A549 (cell line): ENCODE measurements at regions not wholly inside any gene's neighbourhood (a gene's known extent, or its start where the extent isn't known, plus 50 kb on each side); places are given as distances from the start of the nearest gene placed in this dataset.

Experiments used
- CTCF ChIP-seq: fragments of >200 bp; sonication (Bioruptor Twin); formaldehyde crosslinking; IDR thresholded peaks from 3 replicates; pipeline ENCODE4 v1.5.1; 2016
- EP300 ChIP-seq, 2 experiments: fragments of >200 bp; sonication (Bioruptor Twin); formaldehyde crosslinking; IDR thresholded peaks; 2 replicates in 1 of 2; 3 replicates in 1 of 2; pipeline ENCODE4 v1.6.1; 2016 to 2017
- HOXB13 ChIP-seq: fragments of 250-450 bp; sonication (Bioruptor Pico); IDR thresholded peaks from 2 replicates; pipeline ENCODE4 v1.5.0; 2020; ENCODE audit warnings: low read depth, mild to moderate bottlenecking, moderate library complexity
- POLR2A ChIP-seq: IDR thresholded peaks from 2 replicates; pipeline ENCODE4 v1.6.1; 2012; ENCODE audit warnings: mild to moderate bottlenecking, low read length
- RARB ChIP-seq: fragments of 250-450 bp; sonication (Bioruptor Pico); IDR thresholded peaks from 2 replicates; pipeline ENCODE4 v1.8.0; 2021; ENCODE audit warnings: mild to moderate bottlenecking, moderate library complexity
- TP53 ChIP-seq: fragments of 250-450 bp; sonication (Bioruptor Pico); IDR thresholded peaks from 2 replicates; pipeline ENCODE4 v1.5.0; 2021; ENCODE audit warnings: mild to moderate bottlenecking, moderate library complexity
- USF2 ChIP-seq: fragments of 450-650 bp; IDR thresholded peaks from 2 replicates; pipeline ENCODE4 v1.6.1; 2014; ENCODE audit warnings: antibody characterized with exemption

GRCh38 chr3:168645180-168645579 is 549.5 kb upstream of the GOLIM4 start:
- no peak for TF ChIP-seq POLR2A
- no peak for TF ChIP-seq EP300 (IDR thresholded peaks at IDR 0.05)
- no peak for TF ChIP-seq RARB (CRISPR knock-in tag)
- TF ChIP-seq CTCF: no peak
- TF ChIP-seq TP53: no peak
- no peak for TF ChIP-seq HOXB13 (CRISPR knock-in tag)
- TF ChIP-seq USF2: no peak
